GM12878 (cell line): ENCODE measurements at regions not wholly inside any gene's neighbourhood (a gene's known extent, or its start where the extent isn't known, plus 50 kb on each side); places are given as distances from the start of the nearest gene placed in this dataset.

ENCODE experiments used
- ATAC-seq: fragments of 200-7000 bp; cut with Tn5 transposase; 3 replicates; pipeline ENCODE4 v1.9.1; 2020; ENCODE audit warnings: mild to moderate bottlenecking, moderate library complexity
- BruUV-seq: library from RNA; stranded (reverse); fragments of 400-500 nt; replicated peaks from 2 replicates; lab custom pipeline; 2021; lab: Mats Ljungman, UMichigan
- CTCF ChIA-PET: fragments of 300-600 bp; sonication (Branson Sonifier 250); formaldehyde crosslinking; extraction: SDS; loops from one replicate; lab custom pipeline; 2021; ENCODE audit warnings: inconsistent platforms; lab: Yijun Ruan, JAX
- POLR2A ChIA-PET: fragments of 350-600 bp; formaldehyde crosslinking; extraction: SDS; loops from one replicate; lab custom pipeline; 2021; ENCODE audit warnings: inconsistent platforms; lab: Charles Lee
- RAD21 ChIA-PET: fragments of 300-600 bp; sonication (Branson Sonifier 250); formaldehyde crosslinking; loops from one replicate; lab custom pipeline; 2023; ENCODE audit warnings: antibody characterized with exemption; ENCODE audit not compliant: unreplicated experiment; lab: Charles Lee
- SMC1A ChIA-PET: fragments of 300-600 bp; sonication (Branson Sonifier 250); formaldehyde crosslinking; loops from one replicate; lab custom pipeline; 2023; ENCODE audit not compliant: unreplicated experiment, uncharacterized antibody; lab: Charles Lee
- DNase-seq: peaks from one replicate; pipeline ENCODE4 v3.0.0-alpha.2; 2011; ENCODE audit warnings: low read depth, low spot score
- FAIRE-seq: peaks from 3 replicates; lab custom pipeline; 2011; peaks lifted over from hg19 to GRCh38; lab: Jason Lieb, UNC
- H2AFZ ChIP-seq: 2 replicates; pipeline ENCODE4 v1.6.0; 2011; ENCODE audit warnings: low read depth, low read length, control low read depth; ENCODE audit not compliant: control insufficient read depth
- H3K27ac ChIP-seq: 2 replicates; pipeline ENCODE4 v1.5.1; 2011; ENCODE audit warnings: control low read depth; ENCODE audit not compliant: control insufficient read depth, insufficient read depth
- H3K27me3 ChIP-seq, 2 experiments: replicated peaks in 1 of 2; 2 replicates each; pipeline versions ENCODE4 v1.6.0 to v1.6.1; 2011; ENCODE audit warnings: low read length in 1 of 2; ENCODE audit not compliant: control insufficient read depth in 2 of 2, insufficient read depth in 2 of 2
- H3K36me3 ChIP-seq, 2 experiments: 2 replicates each; pipeline ENCODE4 v1.5.1; 2011; ENCODE audit warnings: low read length in 1 of 2; ENCODE audit not compliant: control insufficient read depth in 2 of 2, insufficient read depth in 2 of 2
- H3K4me1 ChIP-seq: 2 replicates; pipeline ENCODE4 v1.6.1; 2011; ENCODE audit warnings: mild to moderate bottlenecking, low read length, moderate library complexity, mixed read lengths; ENCODE audit not compliant: control insufficient read depth, insufficient read depth
- H3K4me2 ChIP-seq: 2 replicates; pipeline ENCODE4 v1.6.0; 2011; ENCODE audit warnings: control low read depth; ENCODE audit not compliant: control insufficient read depth, insufficient read depth
- H3K4me3 ChIP-seq: fragments of 200-600 bp; sonication (generic); 2 replicates; pipeline ENCODE4 v1.5.1; 2016
- H3K79me2 ChIP-seq: 2 replicates; pipeline ENCODE4 v1.6.0; 2011; ENCODE audit warnings: low read length; ENCODE audit not compliant: control insufficient read depth, insufficient read depth
- H3K9ac ChIP-seq: 2 replicates; pipeline ENCODE4 v1.8.0; 2011; ENCODE audit warnings: low read length, control low read depth, mixed read lengths; ENCODE audit not compliant: control insufficient read depth, insufficient read depth
- H3K9me3 ChIP-seq: replicated peaks from 3 replicates; pipeline ENCODE4 v1.5.1; 2011; ENCODE audit warnings: mild to moderate bottlenecking, low read length; ENCODE audit not compliant: control insufficient read depth, insufficient read depth
- H4K20me1 ChIP-seq: 2 replicates; pipeline ENCODE4 v1.6.0; 2011; ENCODE audit not compliant: control insufficient read depth, insufficient read depth
- BCL3 ChIP-seq: IDR thresholded peaks from 2 replicates; pipeline ENCODE4 v1.6.1; 2011; ENCODE audit warnings: borderline replicate concordance, low read depth, mild to moderate bottlenecking, moderate library complexity, low read length; ENCODE audit not compliant: insufficient read depth, poor library complexity, severe bottlenecking
- CBFB ChIP-seq: IDR thresholded peaks from 2 replicates; pipeline ENCODE4 v1.6.1; 2016; ENCODE audit warnings: antibody characterized with exemption, low read depth
- CEBPB ChIP-seq, 2 experiments: fragments of 150-350 bp in 1 of 2; IDR thresholded peaks; 2 replicates each; pipeline ENCODE4 v1.6.1; 2012 to 2014; ENCODE audit warnings: low read depth in 2 of 2, low read length in 2 of 2, borderline replicate concordance in 1 of 2, inconsistent platforms in 1 of 2
- CTCF ChIP-seq, 3 experiments: IDR thresholded peaks in 2 of 3; conservative IDR thresholded peaks in 1 of 3; 2 replicates each; pipeline ENCODE4 v1.5.1; 2011; ENCODE audit warnings: low read depth in 3 of 3, low read length in 3 of 3, mild to moderate bottlenecking in 3 of 3, control low read depth in 2 of 3, moderate library complexity in 2 of 3, inconsistent platforms in 1 of 3, mixed read lengths in 1 of 3; ENCODE audit not compliant: control insufficient read depth in 2 of 3, insufficient read depth in 1 of 3; ENCODE audit errors: extremely low read depth in 1 of 3
- HDAC2 ChIP-seq: fragments of 200-600 bp; sonication (generic); IDR thresholded peaks from 2 replicates; pipeline ENCODE4 v1.6.1; 2017
- HDAC6 ChIP-seq: fragments of 200-600 bp; sonication (generic); IDR thresholded peaks from one replicate; pipeline ENCODE4 v1.8.0; 2017; ENCODE audit warnings: antibody characterized with exemption; ENCODE audit not compliant: unreplicated experiment
- IRF5 ChIP-seq: fragments of 450-650 bp; IDR thresholded peaks from 2 replicates; pipeline ENCODE4 v1.6.1; 2017; ENCODE audit warnings: borderline replicate concordance
- NFIC ChIP-seq: IDR thresholded peaks from 2 replicates; pipeline ENCODE4 v1.6.1; 2012; ENCODE audit warnings: low read depth, mild to moderate bottlenecking, inconsistent platforms, low read length, moderate library complexity
- NR2C2 ChIP-seq: IDR thresholded peaks from 2 replicates; pipeline ENCODE4 v1.6.1; 2011; ENCODE audit warnings: borderline replicate concordance, low read depth; ENCODE audit not compliant: control insufficient read depth, insufficient read length
- PAX5 ChIP-seq: IDR thresholded peaks from 2 replicates; pipeline ENCODE4 v1.6.1; 2011; ENCODE audit warnings: low read depth, low read length, borderline replicate concordance
- RFX5 ChIP-seq: IDR thresholded peaks from 2 replicates; pipeline ENCODE4 v1.6.1; 2011; ENCODE audit warnings: low read depth, low read length, improper control_type of control experiment
- TBL1XR1 ChIP-seq: IDR thresholded peaks from 2 replicates; pipeline ENCODE4 v1.6.1; 2012; ENCODE audit warnings: low read depth, low read length, improper control_type of control experiment
- TCF12 ChIP-seq: IDR thresholded peaks from 2 replicates; pipeline ENCODE4 v1.6.1; 2011; ENCODE audit warnings: low read depth, mild to moderate bottlenecking, low read length
- TCF7 ChIP-seq: IDR thresholded peaks from 2 replicates; pipeline ENCODE4 v1.6.1; 2014; ENCODE audit warnings: antibody characterized with exemption, borderline replicate concordance
- whole genome bisulfite sequencing: methylation state at CpG from one replicate; pipeline ENCODE4 v1.1.6; 2016; ENCODE audit warnings: low lambda C conversion rate; ENCODE audit not compliant: insufficient replicate concordance, insufficient coverage; ENCODE audit errors: missing lambda C conversion rate; 5-methylcytosine and 5-hydroxymethylcytosine counted together
- in situ Hi-C: fragments of 300-500 bp; cut with MboI; formaldehyde crosslinking; loops from 9 replicates; pipeline ENCODE4 v1.14.3; 2018; ENCODE audit warnings: mixed read lengths
- intact Hi-C: fragments of 100-400 bp; cut with micrococcal nuclease; formaldehyde crosslinking; loops from one replicate; pipeline ENCODE4 v1.14.2; 2022; ENCODE audit not compliant: unreplicated experiment

- Histone ChIP-seq H3K4me1 (no peaks in the 10 kb centered on the region), H3K27ac (no peak overlapping the region), H3K27me3 (no peaks in the 10 kb centered on the region), H3K4me2 (no peak overlapping the region), H3K36me3 (no peaks in the 10 kb centered on the region), H4K20me1 (no peaks in the 10 kb centered on the region)
- ChIA-PET RAD21 (no interaction called here), SMC1A (no interaction called here)
- intact Hi-C loops = no loop called here
- WGBS = 8% methylated on average over 4 of the region's 4 CpGs
- FAIRE-seq = no peak
- TF ChIP-seq NR2C2 (no peak), HDAC2 (no peak)
- TF ChIP-seq, all 136 proteins: peak for 0
- no peak overlapping the region for H3K9ac ChIP-seq
- BruUV-seq = no TSS peak
- H2AFZ ChIP-seq = no peak overlapping the region
- no peaks in the 10 kb centered on the region for H3K79me2 ChIP-seq
- CTCF ChIA-PET = no interaction called here
- H3K9me3 ChIP-seq = no peaks in the 10 kb centered on the region
- POLR2A ChIA-PET = no interaction called here
- DNase-seq (no peak), ATAC-seq (no peak)
- in situ Hi-C loops = no loop called here
- H3K4me3 ChIP-seq = no peak overlapping the region
Observed at GRCh38 chr2:5925604-5926003, 233.4 kb downstream of the SOX11 start.

- ChIA-PET SMC1A (no interaction called here), CTCF (no interaction called here), RAD21 (no interaction called here), POLR2A (no interaction called here)
- Histone ChIP-seq H4K20me1 (no peaks in the 10 kb centered on the region), H3K9ac (no peak overlapping the region), H3K27ac (no peak overlapping the region), H3K27me3 (no peaks in the 10 kb centered on the region), H3K79me2 (no peaks in the 10 kb centered on the region), H3K9me3 (no peaks in the 10 kb centered on the region), H3K4me3 (no peak overlapping the region), H3K36me3 (no peaks in the 10 kb centered on the region), H3K4me2 (no peak overlapping the region), H2AFZ (no peak overlapping the region), H3K4me1 (no peaks in the 10 kb centered on the region)
- BruUV-seq = no TSS peak
- DNase-seq (no peak), ATAC-seq (no peak), FAIRE-seq (no peak)
- WGBS = 34% methylated on average over 6 of the region's 6 CpGs
- intact Hi-C loops = no loop called here
- in situ Hi-C loops = no loop called here
- TF ChIP-seq BCL3 (no peak), PAX5 (no peak), HDAC6 (no peak), TBL1XR1 (no peak), CBFB (no peak), NFIC (no peak), TCF7 (no peak), RFX5 (no peak), CEBPB (IDR thresholded peaks at IDR 0.05; ENCODE audit: borderline replicate concordance in 1 of 2, low read depth in 2 of 2, low read length in 2 of 2) (no peak), CTCF (IDR thresholded peaks at IDR 0.05 in 2 of 3, conservative IDR thresholded peaks at IDR 0.05 in 1 of 3; ENCODE audit: control insufficient read depth in 2 of 3, extremely low read depth in 1 of 3, insufficient read depth in 1 of 3, low read depth in 3 of 3, low read length in 3 of 3) (no peak), TCF12 (no peak), IRF5 (no peak)
Observed at GRCh38 chr2:5926871-5927512, 234.8 kb downstream of the SOX11 start.
